H1 (cell line): ENCODE measurements at regions not wholly inside any gene's neighbourhood (a gene's known extent, or its start where the extent isn't known, plus 50 kb on each side); places are given as distances from the start of the nearest gene placed in this dataset.

ENCODE experiments used
- EGR1 ChIP-seq: IDR thresholded peaks from 2 replicates; pipeline ENCODE4 v1.6.1; 2011; ENCODE audit warnings: low read depth, low read length, borderline replicate concordance
- EP300 ChIP-seq, 2 experiments: IDR thresholded peaks; 1 replicate in 1 of 2; 2 replicates in 1 of 2; pipeline ENCODE4 v1.6.1; 2011 to 2012; ENCODE audit warnings: low read depth in 2 of 2, low read length in 2 of 2, mild to moderate bottlenecking in 2 of 2, borderline replicate concordance in 1 of 2, inconsistent platforms in 1 of 2, moderate library complexity in 1 of 2

DNA sequence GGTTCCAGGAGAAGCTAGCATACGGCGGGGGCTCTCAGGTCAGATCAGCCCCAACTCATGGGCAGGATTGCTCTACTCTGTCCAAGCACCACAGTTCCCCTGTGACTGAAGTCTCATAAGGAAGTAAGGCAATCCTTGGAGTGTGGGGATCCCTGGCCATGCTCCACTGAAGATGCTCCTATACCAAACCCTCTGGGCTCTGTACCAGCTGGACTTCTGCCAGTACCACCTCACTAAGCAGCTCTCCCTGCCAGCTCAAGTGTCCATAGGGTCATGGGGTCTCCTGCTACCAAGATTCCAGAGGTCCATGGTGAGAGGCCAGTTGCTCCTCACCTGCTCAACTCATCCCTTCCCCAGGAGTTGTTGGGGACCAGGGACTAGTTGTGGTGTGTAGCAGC, 355.7 kb upstream of the STEAP1 start (continued):
- TF ChIP-seq EP300 (IDR thresholded peaks at IDR 0.05; ENCODE audit: borderline replicate concordance in 1 of 2, low read depth in 2 of 2, low read length in 2 of 2) = no peak
- TF ChIP-seq EGR1 = no peak
- TF ChIP-seq, all 59 proteins: peak for 0
